ENCODE measurements at regions not wholly inside any gene's neighbourhood (a gene's known extent, or its start where the extent isn't known, plus 50 kb on each side); places are given as distances from the start of the nearest gene placed in this dataset.

GRCh38 chr6:71197780-71198179, 90.8 kb upstream of the OGFRL1 start:
- peaks cover 0 to 4% of the 10 kb centered on the region in 2 experiments; a peak in 2 of 5 replicates for H3K9me3 Mint-ChIP-seq
- H3K27ac Mint-ChIP-seq, result no peak overlapping the region

More at GRCh38 chr6:71197780-71198179, 90.8 kb upstream of the OGFRL1 start:
- Histone ChIP-seq H3K4ac (ENCODE audit: low read depth, low read length) (no peak overlapping the region), H2BK12ac (ENCODE audit: insufficient read length, low read depth, low read length) (no peak overlapping the region), H4K5ac (ENCODE audit: insufficient read length, low read depth, low read length) (no peak overlapping the region), H4K8ac (replicated peaks; ENCODE audit: insufficient read length, low read depth, low read length) (no peak overlapping the region), H3K56ac (ENCODE audit: insufficient read length, low read depth, low read length) (no peak overlapping the region), H3K23me2 (ENCODE audit: insufficient read length, low read depth, low read length, poor library complexity, severe bottlenecking) (no peaks in the 10 kb centered on the region), H3K23ac (ENCODE audit: insufficient read length, low read depth, low read length) (no peak overlapping the region), H3K4me1 (ENCODE audit: insufficient read depth, low read length) (no peaks in the 10 kb centered on the region; the same call in 1 of the 2 replicates), H3K79me1 (ENCODE audit: insufficient read depth, low read depth, low read length, poor library complexity, severe bottlenecking) (no peaks in the 10 kb centered on the region), H3K4me2 (ENCODE audit: insufficient read depth, insufficient read length, low read length) (no peak overlapping the region), H4K20me1 (ENCODE audit: control insufficient read depth, insufficient read depth, insufficient read length) (no peaks in the 10 kb centered on the region), H2BK5ac (ENCODE audit: insufficient read length, low read length) (no peak overlapping the region), H3T11ph (ENCODE audit: low read length) (no peak overlapping the region), H2AFZ (ENCODE audit: low read length) (no peak overlapping the region), H3K9me3 (ENCODE audit: control insufficient read depth, low read depth, low read length) (no peaks in the 10 kb centered on the region), H2BK15ac (ENCODE audit: low read depth, low read length) (no peak overlapping the region), H3K27me3 (ENCODE audit: insufficient read depth, low read length) (no peaks in the 10 kb centered on the region), H3K79me2 (ENCODE audit: insufficient read depth, low read length) (no peaks in the 10 kb centered on the region), H2BK120ac (ENCODE audit: low read depth, low read length, poor library complexity, severe bottlenecking) (no peak overlapping the region), H3K9ac (ENCODE audit: extremely low read depth, insufficient read length, low read length) (no peak overlapping the region), H3K27ac (ENCODE audit: insufficient read length, low read depth, low read length) (no peak overlapping the region), H4K91ac (ENCODE audit: insufficient read length, low read depth, low read length) (no peak overlapping the region), H3K14ac (ENCODE audit: insufficient read depth, low read length) (no peak overlapping the region), H2BK20ac (ENCODE audit: low read depth, low read length, poor library complexity, severe bottlenecking) (no peak overlapping the region), H2AK5ac (ENCODE audit: insufficient read length, low read length) (no peak overlapping the region), H3K18ac (ENCODE audit: insufficient read length, low read depth, low read length) (no peak overlapping the region)
- Mint-ChIP-seq H3K4me1 (peaks cover 8 to 12% of the 10 kb centered on the region in 2 experiments), H3K4me3 (no peak overlapping the region), H3K27me3 (ENCODE audit: low read depth) (no peaks in the 10 kb centered on the region), H3K36me3 (ENCODE audit: insufficient read depth in 1 of 3, low read depth in 3 of 3) (peaks cover 0 to 2% (median 0%) of the 10 kb centered on the region in 3 experiments; a peak in 1 of 7 replicates)
- WGBS (ENCODE audit: extremely low coverage, insufficient read length, low lambda C conversion rate), result no CpG with 5 or more reads among the region's 1 CpG
- no peak for DNase-seq
- TF ChIP-seq CTCF (conservative IDR thresholded peaks at IDR 0.05), result no peak
